ENCODE measurements at regions not wholly inside any gene's neighbourhood (a gene's known extent, or its start where the extent isn't known, plus 50 kb on each side); places are given as distances from the start of the nearest gene placed in this dataset.

DNA sequence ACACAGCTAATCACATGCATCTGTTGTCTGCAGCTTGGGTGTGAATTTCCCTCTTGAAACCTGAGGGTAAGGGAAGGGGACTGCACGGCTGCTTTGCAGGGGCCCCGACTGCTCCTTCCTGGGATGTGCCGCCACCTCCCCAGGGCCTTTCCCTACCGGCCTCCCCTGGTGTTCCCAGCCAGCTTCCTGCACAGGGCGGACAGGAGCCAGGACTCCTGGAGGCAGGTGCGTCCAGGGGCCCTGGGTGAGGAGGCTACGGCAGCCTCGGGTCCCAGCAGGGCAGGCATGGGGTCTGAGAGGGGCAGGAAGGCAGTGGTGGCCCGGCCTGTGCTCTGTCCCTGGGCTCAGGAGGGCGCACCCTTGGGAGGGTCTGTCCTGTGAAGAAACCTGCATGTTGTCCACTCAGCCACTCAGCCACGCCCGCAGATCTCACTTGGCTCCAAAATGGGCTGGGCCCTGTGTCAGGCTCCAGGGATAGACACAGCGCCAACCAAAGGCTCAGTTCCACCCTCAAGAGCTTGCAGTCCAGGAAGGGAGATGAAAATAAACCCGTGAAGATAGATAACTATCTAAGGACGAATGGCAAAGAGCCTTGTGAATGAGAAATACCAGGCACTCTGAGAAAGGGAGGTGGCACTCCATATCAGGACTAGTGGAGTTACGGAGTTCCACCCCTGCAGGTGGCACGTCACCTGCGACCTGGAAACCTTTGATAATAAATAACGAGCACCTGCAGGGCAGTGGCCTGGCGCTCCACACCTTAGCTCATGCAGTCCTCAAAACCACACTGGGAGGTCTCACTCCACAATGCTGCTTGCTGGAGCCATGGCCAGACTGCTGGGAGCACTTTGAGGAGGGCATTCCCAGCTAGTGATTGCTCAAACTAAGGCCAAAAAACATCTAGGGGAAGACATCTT lies 427.4 kb downstream of the AACS start:
- DNase-seq (ENCODE audit: low read depth in 2 of 2): no peak

DNA sequence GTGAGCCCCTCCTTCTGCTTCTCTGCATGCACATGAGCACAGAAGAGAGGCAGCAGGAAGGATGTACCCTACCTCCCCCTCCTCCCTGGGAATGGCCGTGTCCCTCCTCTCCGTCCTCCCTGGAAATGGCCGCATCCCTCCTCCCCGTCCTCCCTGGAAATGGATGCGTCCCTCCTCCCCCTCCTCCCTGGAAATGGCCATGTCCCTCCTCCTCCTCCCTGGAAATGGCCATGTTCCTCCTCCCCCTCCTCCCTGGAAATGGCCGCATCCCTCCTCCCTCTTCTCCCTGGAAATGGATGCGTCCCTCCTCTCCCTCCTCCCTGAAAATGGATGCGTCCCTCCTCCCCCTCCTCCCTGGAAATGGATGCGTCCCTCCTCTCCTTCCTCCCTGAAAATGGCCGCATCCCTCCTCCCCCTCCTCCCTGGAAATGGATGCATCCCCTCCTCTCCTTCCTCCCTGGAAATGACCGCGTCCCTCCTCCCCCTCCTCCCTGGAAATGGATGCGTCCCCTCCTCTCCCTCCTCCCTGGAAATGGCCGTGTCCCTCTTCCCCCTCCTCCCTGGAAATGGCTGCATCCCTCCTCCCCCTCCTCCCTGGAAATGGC lies 428.6 kb downstream of the AACS start:
- DNase-seq (ENCODE audit: low read depth in 2 of 2): no peak

- DNase-seq (ENCODE audit: low read depth in 2 of 2): no peak
Measured at GRCh38 chr12:125503128-125503527, 437.9 kb downstream of the AACS start.

GRCh38 chr12:125509195-125509594 lies 444.0 kb downstream of the AACS start:
- no peak for DNase-seq (ENCODE audit: low read depth in 2 of 2)

GRCh38 chr12:125512541-125513298 lies 447.5 kb downstream of the AACS start:
- DNase-seq (ENCODE audit: low read depth in 2 of 2): no peak

DNA sequence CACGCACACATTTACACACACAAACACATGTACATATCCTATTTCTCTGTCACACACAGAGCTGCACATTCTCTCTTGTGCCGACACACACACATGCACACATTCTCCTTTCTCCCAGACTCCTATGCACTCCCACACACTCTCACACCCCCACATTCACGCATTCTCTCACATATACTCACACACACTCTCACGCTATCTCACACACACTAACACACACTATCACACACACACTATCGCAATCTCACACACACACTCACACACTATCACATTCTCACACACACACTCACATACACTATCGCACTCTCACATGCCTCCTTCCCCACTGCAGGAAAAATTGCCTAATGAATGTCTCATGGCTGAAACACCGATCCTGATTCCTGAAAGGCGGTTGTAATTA lies 450.7 kb downstream of the AACS start:
- no peak for DNase-seq (ENCODE audit: low read depth in 2 of 2)

- DNase-seq (ENCODE audit: low read depth in 2 of 2): no peak
Measured at GRCh38 chr12:125518074-125518473, 452.8 kb downstream of the AACS start.

GRCh38 chr12:125519026-125519651 lies 453.9 kb downstream of the AACS start:
- no peak for DNase-seq (ENCODE audit: low read depth in 2 of 2)

DNA sequence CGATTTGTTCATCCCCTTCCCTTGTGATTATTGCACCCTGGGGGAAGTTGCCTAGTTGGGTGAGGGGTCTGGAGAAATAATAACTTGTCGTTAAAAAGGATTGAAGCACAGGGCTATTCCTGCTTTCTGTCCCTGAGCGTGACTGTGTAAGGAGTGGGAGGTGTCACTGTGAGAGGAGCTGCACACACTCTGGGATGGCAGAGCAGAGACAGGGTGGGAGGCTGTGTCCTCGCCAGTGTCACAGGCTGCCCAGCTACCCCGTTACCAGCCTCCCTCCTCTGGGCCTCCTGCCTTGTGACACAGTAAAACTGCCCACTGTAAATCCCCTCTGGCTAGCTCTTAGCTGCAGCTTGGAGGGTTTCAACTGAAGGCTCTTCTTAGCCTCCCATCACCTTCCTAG lies 460.6 kb downstream of the AACS start:
- DNase-seq (ENCODE audit: low read depth in 2 of 2): no peak

GRCh38 chr12:125528281-125528680 lies 463.0 kb downstream of the AACS start:
- no peak for DNase-seq (ENCODE audit: low read depth in 2 of 2)

GRCh38 chr12:125530201-125530600 lies 465.0 kb downstream of the AACS start:
- no peak for DNase-seq (ENCODE audit: low read depth in 2 of 2)

DNA sequence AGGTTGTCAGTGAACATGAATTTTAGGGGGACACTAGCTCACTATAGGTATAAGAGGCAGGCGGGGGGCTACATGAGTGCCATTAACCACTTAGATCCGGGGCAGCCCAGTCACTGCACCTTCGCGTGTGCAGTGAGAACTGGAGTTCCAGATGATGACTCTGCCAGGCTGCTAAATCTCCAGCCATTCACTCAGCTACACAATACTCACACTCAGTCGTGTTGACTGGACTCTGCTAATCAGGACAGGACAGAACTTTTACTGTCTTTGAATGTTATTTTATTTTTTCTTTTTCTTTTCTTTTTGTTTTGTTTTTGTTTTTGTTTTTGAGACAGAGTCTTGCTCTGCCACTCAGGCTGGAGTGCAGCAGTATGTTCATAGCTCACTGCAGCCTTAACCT lies 465.6 kb downstream of the AACS start:
- no peak for DNase-seq (ENCODE audit: low read depth in 2 of 2)

DNA sequence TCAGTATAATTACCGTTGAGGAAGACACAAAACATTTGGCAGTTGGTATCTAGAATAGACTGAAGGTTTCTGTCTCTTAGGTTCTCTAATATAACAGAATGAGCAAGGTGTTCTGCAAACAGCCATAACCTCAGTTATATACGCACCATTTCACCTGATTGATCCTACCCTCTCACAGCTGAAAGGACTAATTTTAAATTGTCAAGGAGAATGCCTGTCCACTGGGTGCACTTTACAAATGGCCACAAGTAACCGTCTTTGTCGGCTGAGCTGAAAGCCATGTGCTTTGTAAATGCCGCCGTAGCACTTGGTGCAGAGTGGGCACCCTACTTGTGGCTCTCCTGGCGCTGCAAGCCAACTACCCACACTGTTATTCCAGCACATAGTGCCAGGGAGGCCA lies 466.3 kb downstream of the AACS start:
- no peak for DNase-seq (ENCODE audit: low read depth in 2 of 2)

GRCh38 chr12:125533434-125534029 lies 468.3 kb downstream of the AACS start:
- no peak for DNase-seq (ENCODE audit: low read depth in 2 of 2)

DNA sequence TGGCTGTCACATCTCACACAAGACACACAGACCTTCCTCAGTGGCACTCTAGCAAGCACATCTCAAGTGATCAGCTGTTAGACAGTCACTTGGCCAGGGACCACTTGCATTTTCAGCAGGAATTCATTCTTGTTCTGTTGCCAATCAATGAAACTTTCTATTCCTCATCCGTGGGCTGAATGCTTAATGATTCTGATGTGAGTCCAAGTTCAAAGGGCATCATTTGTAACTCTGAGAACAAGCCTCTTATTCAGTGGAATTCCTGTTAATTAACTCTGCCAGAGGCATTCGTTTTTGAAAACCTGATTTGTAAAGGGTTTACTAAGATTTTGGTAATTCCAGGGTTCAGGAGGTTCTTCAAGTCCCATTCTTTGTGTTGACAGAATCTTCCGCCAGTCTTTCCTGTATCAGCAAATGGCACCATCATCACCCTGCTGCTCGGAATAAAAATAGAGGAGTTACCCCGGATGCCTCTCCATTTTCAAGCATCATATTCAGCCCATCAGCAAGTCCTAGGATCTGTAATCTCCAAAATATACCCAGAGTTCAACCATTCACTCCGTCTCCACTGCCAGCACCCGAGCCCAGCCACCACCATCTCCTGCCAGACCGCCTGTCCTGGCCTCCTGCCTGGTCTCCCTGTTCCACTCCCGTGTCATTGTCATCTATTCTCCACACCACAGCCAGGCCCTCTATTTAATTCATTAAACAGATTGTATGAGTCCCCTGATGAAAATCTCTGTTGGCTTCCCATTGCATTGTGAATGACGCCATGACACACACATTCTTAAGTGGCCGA lies 473.4 kb downstream of the AACS start:
- DNase-seq (ENCODE audit: low read depth in 2 of 2): no peak

DNA sequence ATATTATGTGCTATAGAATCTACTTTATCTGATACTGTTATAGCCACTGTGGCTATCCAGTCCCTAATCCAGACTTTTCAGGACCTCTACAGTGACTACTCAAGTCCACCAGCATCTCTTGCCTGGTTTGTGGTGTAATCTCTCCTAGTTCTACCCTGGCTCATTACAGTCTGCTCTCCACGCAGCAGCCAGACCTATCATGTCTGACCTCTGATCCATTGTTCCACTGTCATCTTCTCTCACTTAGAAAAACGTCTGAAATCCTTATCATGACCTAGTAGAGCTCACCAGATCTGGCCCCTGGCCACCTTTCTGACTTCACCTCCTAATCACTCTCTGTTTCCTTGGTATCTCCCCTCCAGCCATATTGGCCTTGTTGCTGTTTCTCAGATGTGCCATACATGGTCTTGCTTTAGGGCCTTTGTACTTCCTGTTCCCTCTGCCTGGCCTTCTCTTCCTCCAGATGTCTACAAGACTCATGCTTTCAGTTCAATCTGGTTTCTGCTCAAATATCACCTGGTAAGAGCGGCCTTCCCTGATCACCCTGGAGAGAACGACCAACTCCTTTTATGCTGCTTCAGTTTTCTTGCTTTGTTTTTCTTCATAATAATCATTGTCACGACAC lies 475.5 kb downstream of the AACS start:
- DNase-seq (ENCODE audit: low read depth in 2 of 2): no peak

DNA sequence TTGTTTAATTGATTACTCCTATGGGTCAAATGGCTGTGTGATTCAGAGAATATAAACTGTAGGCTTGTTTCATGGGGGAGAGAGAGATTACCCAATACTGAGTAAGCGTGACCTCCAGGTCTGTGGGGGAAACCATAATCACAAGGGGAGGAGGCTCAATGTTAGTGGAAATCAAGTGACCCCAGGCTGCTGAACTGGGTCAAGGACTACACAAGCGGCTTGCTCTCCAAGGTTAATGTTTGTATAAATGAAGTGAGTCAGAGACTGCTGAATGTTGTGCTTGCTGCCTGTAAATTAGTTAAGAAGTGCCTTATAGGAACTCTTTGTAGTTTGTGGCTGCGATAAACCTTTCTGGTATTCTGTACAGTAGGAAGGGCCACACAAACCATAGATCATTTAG lies 479.7 kb downstream of the AACS start:
- no peak for DNase-seq (ENCODE audit: low read depth in 2 of 2)

GRCh38 chr12:125549171-125549570 lies 483.9 kb downstream of the AACS start:
- DNase-seq (ENCODE audit: low read depth in 2 of 2): no peak

DNA sequence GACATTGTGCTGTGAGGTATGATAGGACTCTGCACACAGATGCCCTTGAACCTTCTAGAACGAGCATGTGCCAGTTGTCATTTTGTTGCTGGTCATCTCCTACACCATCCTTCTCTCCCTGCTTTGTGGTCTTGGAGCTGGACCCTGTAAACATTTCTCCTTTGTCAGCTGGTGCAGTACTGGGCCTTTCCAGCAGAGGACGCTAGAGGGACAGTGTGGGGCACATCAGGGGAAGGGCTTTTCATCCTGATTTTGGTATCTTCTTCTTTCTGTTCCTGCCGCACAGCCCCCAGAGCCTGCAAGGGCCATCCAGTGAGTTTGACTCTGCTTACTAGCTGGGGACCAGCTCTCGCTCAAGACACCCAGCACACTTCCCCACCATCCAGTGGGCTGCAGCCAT lies 484.6 kb downstream of the AACS start:
- DNase-seq (ENCODE audit: low read depth in 2 of 2): no peak

GRCh38 chr12:125552295-125552694 lies 487.1 kb downstream of the AACS start:
- DNase-seq (ENCODE audit: low read depth in 2 of 2): no peak
